Liver (tissue), 8 donors: ENCODE measurements at regions not wholly inside any gene's neighbourhood (a gene's known extent, or its start where the extent isn't known, plus 50 kb on each side); places are given as distances from the start of the nearest gene placed in this dataset.

Experiments used
- DNase-seq: peaks from one replicate; pipeline ENCODE4 v3.0.0-alpha.2; 2017; ENCODE audit warnings: low spot score
- H3K27ac ChIP-seq, 2 donors: one replicate each; pipeline ENCODE4 v1.7.0; 2013; ENCODE audit warnings: inconsistent platforms in 2 of 2, low read length in 2 of 2, control low read depth in 1 of 2, low read depth in 1 of 2, mild to moderate bottlenecking in 1 of 2
- H3K27me3 ChIP-seq, 4 donors: one replicate each; pipeline versions ENCODE4 v1.6.1 to v1.7.0; 2013; ENCODE audit warnings: low read length in 3 of 4, inconsistent platforms in 1 of 4, mild to moderate bottlenecking in 1 of 4, moderate library complexity in 1 of 4; ENCODE audit not compliant: control insufficient read depth in 4 of 4, insufficient read depth in 4 of 4
- H3K36me3 ChIP-seq, 4 donors: one replicate each; pipeline versions ENCODE4 v1.6.1 to v1.7.0; 2013; ENCODE audit warnings: low read length in 3 of 4, mild to moderate bottlenecking in 3 of 4, low read depth in 1 of 4, moderate library complexity in 1 of 4; ENCODE audit not compliant: control insufficient read depth in 4 of 4, insufficient read depth in 3 of 4
- H3K4me1 ChIP-seq, 4 donors: one replicate each; pipeline versions ENCODE4 v1.6.1 to v1.7.0; 2013; ENCODE audit warnings: low read length in 3 of 4, mild to moderate bottlenecking in 3 of 4, moderate library complexity in 1 of 4; ENCODE audit not compliant: control insufficient read depth in 4 of 4, insufficient read depth in 4 of 4
- H3K4me3 ChIP-seq, 3 donors: one replicate each; pipeline versions ENCODE4 v1.6.1 to v1.7.0; 2013; ENCODE audit warnings: low read length in 3 of 3, control low read depth in 1 of 3, low read depth in 1 of 3, mild to moderate bottlenecking in 1 of 3
- H3K9ac ChIP-seq, 2 donors: one replicate each; pipeline ENCODE4 v1.7.0; 2013; ENCODE audit warnings: low read length in 2 of 2, mild to moderate bottlenecking in 2 of 2, moderate library complexity in 2 of 2, control low read depth in 1 of 2, low read depth in 1 of 2
- H3K9me3 ChIP-seq, 4 donors: one replicate each; pipeline versions ENCODE4 v1.6.1 to v1.7.0; 2013; ENCODE audit warnings: low read length in 3 of 4; ENCODE audit not compliant: control insufficient read depth in 4 of 4
- EGR1 ChIP-seq, 2 donors: IDR thresholded peaks; 2 replicates each; pipeline ENCODE4 v1.6.1; 2016 to 2018; ENCODE audit warnings: antibody characterized with exemption in 2 of 2, low read depth in 2 of 2
- FOXA2 ChIP-seq: IDR thresholded peaks from 2 replicates; pipeline ENCODE4 v1.6.1; 2016; ENCODE audit warnings: antibody characterized with exemption
- GABPA ChIP-seq, 2 donors: IDR thresholded peaks in 1 of 2; conservative IDR thresholded peaks in 1 of 2; 2 replicates each; pipeline ENCODE4 v1.6.1; 2016; ENCODE audit warnings: antibody characterized with exemption in 2 of 2, mild to moderate bottlenecking in 1 of 2, moderate library complexity in 1 of 2
- HNF4A ChIP-seq, 2 donors: conservative IDR thresholded peaks; 2 replicates each; pipeline ENCODE4 v1.6.1; 2016; ENCODE audit warnings: antibody characterized with exemption in 2 of 2, mild to moderate bottlenecking in 2 of 2
- HNF4G ChIP-seq: IDR thresholded peaks from 2 replicates; pipeline ENCODE4 v1.6.1; 2016; ENCODE audit warnings: antibody characterized with exemption
- RXRA ChIP-seq, 2 donors: IDR thresholded peaks; 2 replicates each; pipeline ENCODE4 v1.6.1; 2017 to 2018; ENCODE audit warnings: antibody characterized with exemption in 2 of 2, mild to moderate bottlenecking in 1 of 2
- YY1 ChIP-seq: IDR thresholded peaks from 2 replicates; pipeline ENCODE4 v1.6.1; 2016; ENCODE audit warnings: antibody characterized with exemption, mild to moderate bottlenecking
- WGBS: extraction: QIAGEN DNeasy Blood & Tissue Kit; methylation state at CpG from one replicate; pipeline ENCODE4 v1.1.7; 2013; 5-methylcytosine and 5-hydroxymethylcytosine counted together
- TF ChIP-seq, protein P1 (sequence below): fragments of 150-350 bp; IDR thresholded peaks from 2 replicates; pipeline ENCODE4 v1.5.1; 2017; ENCODE audit warnings: improper control_type of control experiment, low read depth, low read length; ENCODE audit not compliant: missing input control
- TF ChIP-seq, protein P2 (sequence below): IDR thresholded peaks from 2 replicates; pipeline ENCODE4 v1.6.1; 2016; ENCODE audit warnings: antibody characterized with exemption
- donor health status: healthy.
- donor health status: healthy.
- donor health status: healthy.
- donor health status: healthy.
- donor health status: healthy.

DNA sequence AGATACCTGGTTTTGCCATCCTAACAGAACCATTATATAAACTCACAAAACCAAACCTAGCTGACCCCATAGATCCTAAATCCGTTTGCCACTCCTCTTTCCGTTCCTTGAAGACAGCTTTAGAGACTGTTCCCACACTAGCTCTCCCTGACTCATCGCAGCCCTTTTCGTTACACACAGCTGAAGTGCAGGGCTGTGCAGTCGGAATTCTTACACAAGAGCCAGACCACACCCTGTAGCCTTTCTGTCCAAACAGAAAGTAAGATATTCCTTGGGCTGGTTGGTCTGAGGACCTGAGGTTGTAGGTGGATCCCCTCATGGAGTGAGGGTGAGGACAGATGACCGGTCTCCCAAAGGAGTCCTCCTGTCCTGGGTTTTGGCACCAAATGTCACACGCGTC is 56.7 kb upstream of the NAA35 start:
- no peak overlapping the region for H3K9ac ChIP-seq
- H3K4me1 ChIP-seq = no peaks in the 10 kb centered on the region
- H3K27me3 ChIP-seq = no peaks in the 10 kb centered on the region
- no peak for DNase-seq
- WGBS = 96% methylated on average over 8 of the region's 8 CpGs
- H3K4me3 ChIP-seq = no peak overlapping the region
- no peak overlapping the region for H3K27ac ChIP-seq
- no peaks in the 10 kb centered on the region for H3K9me3 ChIP-seq
- no peaks in the 10 kb centered on the region for H3K36me3 ChIP-seq
- TF ChIP-seq, protein P1, sequence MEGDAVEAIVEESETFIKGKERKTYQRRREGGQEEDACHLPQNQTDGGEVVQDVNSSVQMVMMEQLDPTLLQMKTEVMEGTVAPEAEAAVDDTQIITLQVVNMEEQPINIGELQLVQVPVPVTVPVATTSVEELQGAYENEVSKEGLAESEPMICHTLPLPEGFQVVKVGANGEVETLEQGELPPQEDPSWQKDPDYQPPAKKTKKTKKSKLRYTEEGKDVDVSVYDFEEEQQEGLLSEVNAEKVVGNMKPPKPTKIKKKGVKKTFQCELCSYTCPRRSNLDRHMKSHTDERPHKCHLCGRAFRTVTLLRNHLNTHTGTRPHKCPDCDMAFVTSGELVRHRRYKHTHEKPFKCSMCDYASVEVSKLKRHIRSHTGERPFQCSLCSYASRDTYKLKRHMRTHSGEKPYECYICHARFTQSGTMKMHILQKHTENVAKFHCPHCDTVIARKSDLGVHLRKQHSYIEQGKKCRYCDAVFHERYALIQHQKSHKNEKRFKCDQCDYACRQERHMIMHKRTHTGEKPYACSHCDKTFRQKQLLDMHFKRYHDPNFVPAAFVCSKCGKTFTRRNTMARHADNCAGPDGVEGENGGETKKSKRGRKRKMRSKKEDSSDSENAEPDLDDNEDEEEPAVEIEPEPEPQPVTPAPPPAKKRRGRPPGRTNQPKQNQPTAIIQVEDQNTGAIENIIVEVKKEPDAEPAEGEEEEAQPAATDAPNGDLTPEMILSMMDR = no peak

DNA sequence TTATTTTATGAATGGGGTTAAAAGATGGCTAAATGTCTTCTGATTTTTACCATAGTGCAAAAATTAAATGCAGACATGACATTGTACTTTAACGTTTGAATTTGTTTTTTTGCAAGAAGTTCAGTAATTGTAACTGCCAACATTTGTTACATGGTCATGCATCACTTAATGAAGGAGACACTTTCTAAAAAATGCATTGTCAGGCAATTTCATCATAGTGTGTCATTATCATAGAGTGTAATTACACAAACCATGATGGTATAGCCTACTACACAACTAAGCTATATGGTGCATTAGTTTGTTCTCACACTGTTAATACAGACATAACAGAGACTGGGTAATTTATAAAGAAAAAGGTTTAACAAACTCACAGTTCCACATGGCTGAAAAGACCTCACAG is 50.0 kb upstream of the NAA35 start:
- no peak for TF ChIP-seq HNF4G
- no peak for TF ChIP-seq FOXA2
- no peak for TF ChIP-seq HNF4A (conservative IDR thresholded peaks at IDR 0.05)
- TF ChIP-seq EGR1 (IDR thresholded peaks at IDR 0.05; ENCODE audit: low read depth in 2 of 2) = no peak
- TF ChIP-seq, protein P2, sequence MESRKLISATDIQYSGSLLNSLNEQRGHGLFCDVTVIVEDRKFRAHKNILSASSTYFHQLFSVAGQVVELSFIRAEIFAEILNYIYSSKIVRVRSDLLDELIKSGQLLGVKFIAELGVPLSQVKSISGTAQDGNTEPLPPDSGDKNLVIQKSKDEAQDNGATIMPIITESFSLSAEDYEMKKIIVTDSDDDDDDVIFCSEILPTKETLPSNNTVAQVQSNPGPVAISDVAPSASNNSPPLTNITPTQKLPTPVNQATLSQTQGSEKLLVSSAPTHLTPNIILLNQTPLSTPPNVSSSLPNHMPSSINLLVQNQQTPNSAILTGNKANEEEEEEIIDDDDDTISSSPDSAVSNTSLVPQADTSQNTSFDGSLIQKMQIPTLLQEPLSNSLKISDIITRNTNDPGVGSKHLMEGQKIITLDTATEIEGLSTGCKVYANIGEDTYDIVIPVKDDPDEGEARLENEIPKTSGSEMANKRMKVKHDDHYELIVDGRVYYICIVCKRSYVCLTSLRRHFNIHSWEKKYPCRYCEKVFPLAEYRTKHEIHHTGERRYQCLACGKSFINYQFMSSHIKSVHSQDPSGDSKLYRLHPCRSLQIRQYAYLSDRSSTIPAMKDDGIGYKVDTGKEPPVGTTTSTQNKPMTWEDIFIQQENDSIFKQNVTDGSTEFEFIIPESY = no peak
- TF ChIP-seq RXRA (IDR thresholded peaks at IDR 0.05) = no peak
- TF ChIP-seq GABPA (IDR thresholded peaks at IDR 0.05 in 1 of 2, conservative IDR thresholded peaks at IDR 0.05 in 1 of 2) = no peak
- TF ChIP-seq, protein P1 = no peak
- TF ChIP-seq YY1 = no peak
- no peaks in the 10 kb centered on the region for H3K9me3 ChIP-seq
- no peak overlapping the region for H3K27ac ChIP-seq
- H3K36me3 ChIP-seq = no peaks in the 10 kb centered on the region
- no peak for DNase-seq
- H3K27me3 ChIP-seq = no peaks in the 10 kb centered on the region
- H3K9ac ChIP-seq = no peak overlapping the region
- 85% methylated on average over 1 of the region's 1 CpG for WGBS
- no peaks in the 10 kb centered on the region for H3K4me1 ChIP-seq
- H3K4me3 ChIP-seq = no peak overlapping the region
